LNCaP clone FGC (cell line): ENCODE measurements at regions not wholly inside any gene's neighbourhood (a gene's known extent, or its start where the extent isn't known, plus 50 kb on each side); places are given as distances from the start of the nearest gene placed in this dataset.

ENCODE experiments used
- DNase-seq: peaks from one replicate; pipeline ENCODE4 v3.0.0-alpha.2; 2011; ENCODE audit warnings: low read depth
- H3K4me3 ChIP-seq: 2 replicates; pipeline ENCODE4 v1.5.1; 2011; ENCODE audit warnings: mild to moderate bottlenecking, low read depth, low read length, control low read depth
- CTCF ChIP-seq: IDR thresholded peaks from 2 replicates; pipeline ENCODE4 v1.5.1; 2012; ENCODE audit warnings: mild to moderate bottlenecking; ENCODE audit not compliant: control insufficient read depth, insufficient read depth; ENCODE audit errors: extremely low read depth

DNA sequence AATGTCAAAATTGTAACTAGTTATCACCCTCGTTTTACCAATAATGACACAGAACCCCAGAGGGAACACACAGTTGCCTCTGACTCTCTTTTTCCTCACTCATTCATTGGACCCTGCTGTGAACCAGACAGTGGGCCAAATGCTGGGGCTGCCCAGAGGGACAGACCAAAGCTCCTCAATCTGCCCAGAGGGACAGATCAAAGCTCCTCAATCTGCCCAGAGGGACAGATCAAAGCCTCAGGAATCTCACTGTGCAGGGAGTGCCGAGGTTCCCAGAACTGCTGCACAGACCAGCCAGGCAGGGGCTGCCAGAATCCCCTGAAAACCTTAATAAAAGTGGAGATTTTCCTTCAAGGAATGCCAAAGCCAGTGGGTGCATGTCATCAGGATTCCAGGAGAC is 179.1 kb downstream of the SOD2 start:
- TF ChIP-seq CTCF = no peak
- DNase-seq = no peak
- H3K4me3 ChIP-seq = no peak overlapping the region

DNA sequence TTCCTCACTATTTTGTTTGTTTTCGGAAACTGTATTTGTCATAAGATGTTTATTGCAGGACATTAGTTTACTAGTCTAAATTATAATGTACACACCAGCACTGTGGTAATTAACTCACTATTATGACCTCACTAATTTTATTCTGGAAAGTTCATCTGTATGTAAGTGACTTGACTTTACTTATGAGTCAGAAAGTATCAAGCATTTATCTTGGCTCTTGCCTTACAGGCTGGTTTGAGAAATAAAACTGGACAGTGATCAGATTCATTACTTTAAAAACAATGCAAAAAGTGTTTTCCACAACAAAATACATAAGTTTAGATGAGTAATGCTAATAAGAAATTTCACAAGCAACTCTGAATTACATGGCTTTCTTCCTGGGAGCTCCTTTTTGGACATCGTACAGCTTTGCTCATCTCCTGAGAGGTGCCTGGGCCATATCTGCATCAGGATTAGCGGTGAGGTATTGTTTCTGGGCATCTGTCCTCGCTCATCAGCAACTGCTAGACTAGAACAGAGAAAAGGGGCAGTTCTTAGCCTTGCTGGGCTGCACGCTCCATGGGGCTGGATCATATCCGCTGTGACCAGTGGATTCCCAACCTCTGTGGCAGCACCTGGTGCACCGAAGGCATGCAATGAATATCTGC is 179.8 kb downstream of the SOD2 start:
- H3K4me3 ChIP-seq = no peak overlapping the region
- TF ChIP-seq CTCF = no peak
- no peak for DNase-seq

GRCh38 chr6:159512571-159512970 is 180.5 kb downstream of the SOD2 start:
- DNase-seq = no peak
- TF ChIP-seq CTCF = no peak
- no peak overlapping the region for H3K4me3 ChIP-seq

DNA sequence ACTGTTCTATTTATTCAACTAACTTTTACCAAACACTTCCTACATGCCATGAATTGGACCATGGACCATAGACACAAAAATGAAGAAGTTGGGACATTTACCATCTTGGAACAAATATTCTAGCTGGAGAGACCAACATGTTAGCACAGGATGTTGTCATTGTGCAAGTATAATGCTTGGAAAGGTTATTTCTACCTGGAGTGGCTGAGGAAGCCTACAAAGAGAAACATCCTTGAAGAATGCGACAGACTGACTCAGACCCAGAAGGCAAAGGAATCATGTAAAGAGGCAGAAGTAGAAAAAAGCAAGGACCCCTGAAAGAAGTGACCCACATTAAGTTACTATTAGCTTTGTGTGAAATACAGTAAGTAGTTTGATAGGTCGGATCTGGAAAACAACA is 180.9 kb downstream of the SOD2 start:
- DNase-seq = no peak
- TF ChIP-seq CTCF = no peak
- H3K4me3 ChIP-seq = no peak overlapping the region

DNA sequence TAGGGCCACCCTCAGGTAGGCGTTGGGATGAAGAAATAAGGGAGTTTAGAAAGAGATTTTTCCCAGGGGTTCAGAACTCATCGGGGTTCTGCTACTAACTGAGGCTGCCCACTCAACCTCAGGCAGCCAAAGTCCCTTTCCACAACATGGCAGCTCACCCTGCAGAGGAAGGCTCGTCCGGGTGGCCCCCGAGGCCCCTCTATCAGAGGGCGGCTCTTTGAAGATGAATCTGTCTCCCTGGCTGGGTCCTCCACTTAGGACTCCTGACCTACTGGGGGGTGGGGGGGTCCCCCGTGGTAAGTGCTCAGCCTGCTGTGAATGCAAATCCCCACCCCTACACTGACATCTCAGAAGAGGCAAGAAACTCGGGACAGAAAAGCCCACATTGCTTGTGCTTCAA is 182.9 kb downstream of the SOD2 start:
- no peak overlapping the region for H3K4me3 ChIP-seq
- no peak for DNase-seq
- no peak for TF ChIP-seq CTCF

- TF ChIP-seq CTCF = no peak
- DNase-seq = no peak
- H3K4me3 ChIP-seq = no peak overlapping the region
Observed at GRCh38 chr6:159508931-159509330, 184.1 kb downstream of the SOD2 start.

DNA sequence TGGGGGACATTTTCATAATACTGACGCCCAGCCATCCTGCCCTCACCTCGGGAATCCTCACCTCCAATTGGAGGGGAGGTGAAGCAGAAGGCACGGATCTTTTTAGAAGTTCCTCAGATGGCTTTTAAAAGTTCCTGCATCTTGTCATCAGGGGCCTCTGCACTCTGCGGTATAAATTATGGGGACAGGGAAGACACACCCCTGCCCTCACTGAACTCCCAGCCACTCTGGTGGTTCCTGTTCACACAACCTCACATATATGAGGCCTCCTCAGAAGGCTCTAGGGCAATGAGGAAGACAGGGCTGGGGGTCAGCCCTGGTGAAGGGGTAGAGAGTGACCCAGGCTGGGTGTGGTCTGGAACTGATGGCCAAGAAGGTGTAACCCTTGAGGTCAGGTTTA is 187.0 kb downstream of the SOD2 start:
- DNase-seq = no peak
- H3K4me3 ChIP-seq = no peak overlapping the region
- TF ChIP-seq CTCF = no peak
